Uterus (tissue), 2 donors: ENCODE measurements at regions not wholly inside any gene's neighbourhood (a gene's known extent, or its start where the extent isn't known, plus 50 kb on each side); places are given as distances from the start of the nearest gene placed in this dataset.

Source experiments
- POLR2A ChIP-seq, 2 donors: fragments of 450-650 bp; IDR thresholded peaks; one replicate each; pipeline ENCODE4 v1.6.1; 2016; ENCODE audit warnings: antibody characterized with exemption in 2 of 2, mild to moderate bottlenecking in 1 of 2, moderate library complexity in 1 of 2
- TF ChIP-seq, protein P1 (sequence below), 4 experiments: fragments of 200-600 bp in 2 of 4; fragments of 450-650 bp in 2 of 4; sonication (generic) in 2 of 4; IDR thresholded peaks; one replicate each; pipeline ENCODE4 v1.5.1; 2016 to 2019; ENCODE audit warnings: antibody characterized with exemption in 4 of 4, mild to moderate bottlenecking in 2 of 4, moderate library complexity in 1 of 4

- TF ChIP-seq, protein P1, sequence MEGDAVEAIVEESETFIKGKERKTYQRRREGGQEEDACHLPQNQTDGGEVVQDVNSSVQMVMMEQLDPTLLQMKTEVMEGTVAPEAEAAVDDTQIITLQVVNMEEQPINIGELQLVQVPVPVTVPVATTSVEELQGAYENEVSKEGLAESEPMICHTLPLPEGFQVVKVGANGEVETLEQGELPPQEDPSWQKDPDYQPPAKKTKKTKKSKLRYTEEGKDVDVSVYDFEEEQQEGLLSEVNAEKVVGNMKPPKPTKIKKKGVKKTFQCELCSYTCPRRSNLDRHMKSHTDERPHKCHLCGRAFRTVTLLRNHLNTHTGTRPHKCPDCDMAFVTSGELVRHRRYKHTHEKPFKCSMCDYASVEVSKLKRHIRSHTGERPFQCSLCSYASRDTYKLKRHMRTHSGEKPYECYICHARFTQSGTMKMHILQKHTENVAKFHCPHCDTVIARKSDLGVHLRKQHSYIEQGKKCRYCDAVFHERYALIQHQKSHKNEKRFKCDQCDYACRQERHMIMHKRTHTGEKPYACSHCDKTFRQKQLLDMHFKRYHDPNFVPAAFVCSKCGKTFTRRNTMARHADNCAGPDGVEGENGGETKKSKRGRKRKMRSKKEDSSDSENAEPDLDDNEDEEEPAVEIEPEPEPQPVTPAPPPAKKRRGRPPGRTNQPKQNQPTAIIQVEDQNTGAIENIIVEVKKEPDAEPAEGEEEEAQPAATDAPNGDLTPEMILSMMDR (IDR thresholded peaks at IDR 0.05), result no peak
- no peak for TF ChIP-seq POLR2A (IDR thresholded peaks at IDR 0.05)
Observed at GRCh38 chrX:129034196-129034595, 489.1 kb downstream of the SMARCA1 start.
